GM23338 (cell line): ENCODE measurements at regions not wholly inside any gene's neighbourhood (a gene's known extent, or its start where the extent isn't known, plus 50 kb on each side); places are given as distances from the start of the nearest gene placed in this dataset.

Experiments
- CREB1 ChIP-seq: fragments of 250-450 bp; sonication (Bioruptor Pico); IDR thresholded peaks from 2 replicates; pipeline ENCODE4 v1.5.0; 2020; ENCODE audit warnings: low read depth, mild to moderate bottlenecking, moderate library complexity
- CTCF ChIP-seq, 2 experiments: fragments of 200-600 bp in 1 of 2; sonication (generic) in 1 of 2; conservative IDR thresholded peaks; 2 replicates each; pipeline versions ENCODE4 v1.5.1 to v1.6.1; 2016 to 2017; ENCODE audit warnings: antibody characterized with exemption in 2 of 2, low read depth in 2 of 2, mild to moderate bottlenecking in 2 of 2, moderate library complexity in 1 of 2
- ETS1 ChIP-seq: IDR thresholded peaks from 2 replicates; pipeline ENCODE4 v1.6.1; 2016; ENCODE audit warnings: antibody characterized with exemption
- EZH2 ChIP-seq: fragments of 200-600 bp; sonication (generic); IDR thresholded peaks from one replicate; pipeline ENCODE4 v1.8.0; 2017; ENCODE audit warnings: antibody characterized with exemption, mild to moderate bottlenecking, low read depth; ENCODE audit not compliant: unreplicated experiment
- EZH2phosphoT487 ChIP-seq: fragments of 200-600 bp; sonication (generic); IDR thresholded peaks from one replicate; pipeline ENCODE4 v1.8.1; 2018; ENCODE audit warnings: antibody characterized with exemption; ENCODE audit not compliant: unreplicated experiment
- JUNB ChIP-seq: IDR thresholded peaks from one replicate; pipeline ENCODE4 v1.6.1; 2016; ENCODE audit warnings: antibody characterized with exemption; ENCODE audit not compliant: unreplicated experiment
- NANOG ChIP-seq: IDR thresholded peaks from 2 replicates; pipeline ENCODE4 v1.6.1; 2016; ENCODE audit warnings: antibody characterized with exemption, borderline replicate concordance
- POLR2AphosphoS5 ChIP-seq: IDR thresholded peaks from 2 replicates; pipeline ENCODE4 v1.6.1; 2016; ENCODE audit warnings: antibody characterized with exemption, low read depth
- STAT1 ChIP-seq: IDR thresholded peaks from one replicate; pipeline ENCODE4 v1.6.1; 2016; ENCODE audit warnings: antibody characterized with exemption; ENCODE audit not compliant: unreplicated experiment
- ZNF114 ChIP-seq: fragments of 250-450 bp; sonication (Bioruptor Pico); IDR thresholded peaks from 2 replicates; pipeline ENCODE4 v1.5.0; 2020; ENCODE audit warnings: mild to moderate bottlenecking, moderate library complexity
- ZNF331 ChIP-seq: fragments of 250-450 bp; sonication (Bioruptor Pico); IDR thresholded peaks from 2 replicates; pipeline ENCODE4 v1.5.0; 2020; ENCODE audit warnings: low read depth, mild to moderate bottlenecking, moderate library complexity
- TF ChIP-seq, protein P1 (sequence below): IDR thresholded peaks from one replicate; pipeline ENCODE4 v1.6.1; 2018; ENCODE audit warnings: antibody characterized with exemption; ENCODE audit not compliant: unreplicated experiment
- TF ChIP-seq, protein P2 (sequence below): fragments of 250-450 bp; sonication (Bioruptor Pico); IDR thresholded peaks from 2 replicates; pipeline ENCODE4 v1.5.0; 2020; ENCODE audit warnings: mild to moderate bottlenecking, moderate library complexity

- no peak for TF ChIP-seq CREB1
- no peak for TF ChIP-seq CTCF (conservative IDR thresholded peaks at IDR 0.05; ENCODE audit: low read depth in 2 of 2)
- peak; percentile 59 for TF ChIP-seq EZH2
- no peak for TF ChIP-seq POLR2AphosphoS5
- TF ChIP-seq, protein P1, sequence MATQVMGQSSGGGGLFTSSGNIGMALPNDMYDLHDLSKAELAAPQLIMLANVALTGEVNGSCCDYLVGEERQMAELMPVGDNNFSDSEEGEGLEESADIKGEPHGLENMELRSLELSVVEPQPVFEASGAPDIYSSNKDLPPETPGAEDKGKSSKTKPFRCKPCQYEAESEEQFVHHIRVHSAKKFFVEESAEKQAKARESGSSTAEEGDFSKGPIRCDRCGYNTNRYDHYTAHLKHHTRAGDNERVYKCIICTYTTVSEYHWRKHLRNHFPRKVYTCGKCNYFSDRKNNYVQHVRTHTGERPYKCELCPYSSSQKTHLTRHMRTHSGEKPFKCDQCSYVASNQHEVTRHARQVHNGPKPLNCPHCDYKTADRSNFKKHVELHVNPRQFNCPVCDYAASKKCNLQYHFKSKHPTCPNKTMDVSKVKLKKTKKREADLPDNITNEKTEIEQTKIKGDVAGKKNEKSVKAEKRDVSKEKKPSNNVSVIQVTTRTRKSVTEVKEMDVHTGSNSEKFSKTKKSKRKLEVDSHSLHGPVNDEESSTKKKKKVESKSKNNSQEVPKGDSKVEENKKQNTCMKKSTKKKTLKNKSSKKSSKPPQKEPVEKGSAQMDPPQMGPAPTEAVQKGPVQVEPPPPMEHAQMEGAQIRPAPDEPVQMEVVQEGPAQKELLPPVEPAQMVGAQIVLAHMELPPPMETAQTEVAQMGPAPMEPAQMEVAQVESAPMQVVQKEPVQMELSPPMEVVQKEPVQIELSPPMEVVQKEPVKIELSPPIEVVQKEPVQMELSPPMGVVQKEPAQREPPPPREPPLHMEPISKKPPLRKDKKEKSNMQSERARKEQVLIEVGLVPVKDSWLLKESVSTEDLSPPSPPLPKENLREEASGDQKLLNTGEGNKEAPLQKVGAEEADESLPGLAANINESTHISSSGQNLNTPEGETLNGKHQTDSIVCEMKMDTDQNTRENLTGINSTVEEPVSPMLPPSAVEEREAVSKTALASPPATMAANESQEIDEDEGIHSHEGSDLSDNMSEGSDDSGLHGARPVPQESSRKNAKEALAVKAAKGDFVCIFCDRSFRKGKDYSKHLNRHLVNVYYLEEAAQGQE, result no peak
- no peak for TF ChIP-seq ETS1
- TF ChIP-seq EZH2phosphoT487, result no peak
- no peak for TF ChIP-seq NANOG
- TF ChIP-seq JUNB, result no peak
- no peak for TF ChIP-seq STAT1
- no peak for TF ChIP-seq ZNF331 (CRISPR knock-in tag)
- no peak for TF ChIP-seq ZNF114
- TF ChIP-seq, protein P2, sequence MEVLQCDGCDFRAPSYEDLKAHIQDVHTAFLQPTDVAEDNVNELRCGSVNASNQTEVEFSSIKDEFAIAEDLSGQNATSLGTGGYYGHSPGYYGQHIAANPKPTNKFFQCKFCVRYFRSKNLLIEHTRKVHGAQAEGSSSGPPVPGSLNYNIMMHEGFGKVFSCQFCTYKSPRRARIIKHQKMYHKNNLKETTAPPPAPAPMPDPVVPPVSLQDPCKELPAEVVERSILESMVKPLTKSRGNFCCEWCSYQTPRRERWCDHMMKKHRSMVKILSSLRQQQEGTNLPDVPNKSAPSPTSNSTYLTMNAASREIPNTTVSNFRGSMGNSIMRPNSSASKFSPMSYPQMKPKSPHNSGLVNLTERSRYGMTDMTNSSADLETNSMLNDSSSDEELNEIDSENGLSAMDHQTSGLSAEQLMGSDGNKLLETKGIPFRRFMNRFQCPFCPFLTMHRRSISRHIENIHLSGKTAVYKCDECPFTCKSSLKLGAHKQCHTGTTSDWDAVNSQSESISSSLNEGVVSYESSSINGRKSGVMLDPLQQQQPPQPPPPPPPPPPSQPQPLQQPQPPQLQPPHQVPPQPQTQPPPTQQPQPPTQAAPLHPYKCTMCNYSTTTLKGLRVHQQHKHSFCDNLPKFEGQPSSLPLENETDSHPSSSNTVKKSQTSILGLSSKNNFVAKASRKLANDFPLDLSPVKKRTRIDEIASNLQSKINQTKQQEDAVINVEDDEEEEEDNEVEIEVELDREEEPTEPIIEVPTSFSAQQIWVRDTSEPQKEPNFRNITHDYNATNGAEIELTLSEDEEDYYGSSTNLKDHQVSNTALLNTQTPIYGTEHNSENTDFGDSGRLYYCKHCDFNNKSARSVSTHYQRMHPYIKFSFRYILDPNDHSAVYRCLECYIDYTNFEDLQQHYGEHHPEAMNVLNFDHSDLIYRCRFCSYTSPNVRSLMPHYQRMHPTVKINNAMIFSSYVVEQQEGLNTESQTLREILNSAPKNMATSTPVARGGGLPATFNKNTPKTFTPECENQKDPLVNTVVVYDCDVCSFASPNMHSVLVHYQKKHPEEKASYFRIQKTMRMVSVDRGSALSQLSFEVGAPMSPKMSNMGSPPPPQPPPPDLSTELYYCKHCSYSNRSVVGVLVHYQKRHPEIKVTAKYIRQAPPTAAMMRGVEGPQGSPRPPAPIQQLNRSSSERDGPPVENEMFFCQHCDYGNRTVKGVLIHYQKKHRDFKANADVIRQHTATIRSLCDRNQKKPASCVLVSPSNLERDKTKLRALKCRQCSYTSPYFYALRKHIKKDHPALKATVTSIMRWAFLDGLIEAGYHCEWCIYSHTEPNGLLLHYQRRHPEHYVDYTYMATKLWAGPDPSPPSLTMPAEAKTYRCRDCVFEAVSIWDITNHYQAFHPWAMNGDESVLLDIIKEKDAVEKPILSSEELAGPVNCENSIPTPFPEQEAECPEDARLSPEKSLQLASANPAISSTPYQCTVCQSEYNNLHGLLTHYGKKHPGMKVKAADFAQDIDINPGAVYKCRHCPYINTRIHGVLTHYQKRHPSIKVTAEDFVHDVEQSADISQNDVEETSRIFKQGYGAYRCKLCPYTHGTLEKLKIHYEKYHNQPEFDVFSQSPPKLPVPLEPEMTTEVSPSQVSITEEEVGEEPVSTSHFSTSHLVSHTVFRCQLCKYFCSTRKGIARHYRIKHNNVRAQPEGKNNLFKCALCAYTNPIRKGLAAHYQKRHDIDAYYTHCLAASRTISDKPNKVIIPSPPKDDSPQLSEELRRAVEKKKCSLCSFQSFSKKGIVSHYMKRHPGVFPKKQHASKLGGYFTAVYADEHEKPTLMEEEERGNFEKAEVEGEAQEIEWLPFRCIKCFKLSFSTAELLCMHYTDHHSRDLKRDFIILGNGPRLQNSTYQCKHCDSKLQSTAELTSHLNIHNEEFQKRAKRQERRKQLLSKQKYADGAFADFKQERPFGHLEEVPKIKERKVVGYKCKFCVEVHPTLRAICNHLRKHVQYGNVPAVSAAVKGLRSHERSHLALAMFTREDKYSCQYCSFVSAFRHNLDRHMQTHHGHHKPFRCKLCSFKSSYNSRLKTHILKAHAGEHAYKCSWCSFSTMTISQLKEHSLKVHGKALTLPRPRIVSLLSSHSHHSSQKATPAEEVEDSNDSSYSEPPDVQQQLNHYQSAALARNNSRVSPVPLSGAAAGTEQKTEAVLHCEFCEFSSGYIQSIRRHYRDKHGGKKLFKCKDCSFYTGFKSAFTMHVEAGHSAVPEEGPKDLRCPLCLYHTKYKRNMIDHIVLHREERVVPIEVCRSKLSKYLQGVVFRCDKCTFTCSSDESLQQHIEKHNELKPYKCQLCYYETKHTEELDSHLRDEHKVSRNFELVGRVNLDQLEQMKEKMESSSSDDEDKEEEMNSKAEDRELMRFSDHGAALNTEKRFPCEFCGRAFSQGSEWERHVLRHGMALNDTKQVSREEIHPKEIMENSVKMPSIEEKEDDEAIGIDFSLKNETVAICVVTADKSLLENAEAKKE, result no peak
Observed at GRCh38 chr20:30488941-30489613, 768.4 kb upstream of the DEFB115 start.
